ENCODE measurements at regions not wholly inside any gene's neighbourhood (a gene's known extent, or its start where the extent isn't known, plus 50 kb on each side); places are given as distances from the start of the nearest gene placed in this dataset.

- no peaks in the 10 kb centered on the region for H3K4me1 ChIP-seq (ENCODE audit: insufficient read depth, low read length)
- TF ChIP-seq EZH2phosphoT487 (IDR thresholded peaks at IDR 0.05; ENCODE audit: borderline replicate concordance, low read length) (no peak), EZH2 (IDR thresholded peaks at IDR 0.05; ENCODE audit: low read length, unreplicated experiment) (no peak), CTCF (conservative IDR thresholded peaks at IDR 0.05; ENCODE audit: low read depth, low read length) (no peak)
- no TSS peak for BruUV-seq (replicated peaks)
Observed at GRCh38 chr22:49080631-49081030, 747.0 kb downstream of the BRD1 start.

GRCh38 chr22:49079743-49080500, 747.8 kb downstream of the BRD1 start:
- Histone ChIP-seq H3K9me2 (replicated peaks; ENCODE audit: low read length) (no peaks in the 10 kb centered on the region), H3K9ac (ENCODE audit: low read length) (no peak overlapping the region), H3K36me3 (ENCODE audit: low read depth, low read length) (no peaks in the 10 kb centered on the region), H2AFZ (ENCODE audit: low read length) (no peak overlapping the region), H4K20me1 (ENCODE audit: low read length) (no peaks in the 10 kb centered on the region), H3K27ac (ENCODE audit: low read length) (no peak overlapping the region), H3K4me2 (ENCODE audit: low read length) (no peak overlapping the region), H3K9me3 (ENCODE audit: low read length) (no peaks in the 10 kb centered on the region), H3K79me2 (ENCODE audit: low read length) (no peaks in the 10 kb centered on the region), H3K4me1 (ENCODE audit: insufficient read depth, low read length) (no peaks in the 10 kb centered on the region), H3K27me3 (ENCODE audit: low read length) (no peaks in the 10 kb centered on the region), H3F3A (ENCODE audit: low read length, unreplicated experiment) (no peaks in the 10 kb centered on the region), H3K4me3 (ENCODE audit: low read length) (no peak overlapping the region)
- DNase-seq (no peak), ATAC-seq (no peak)
- no peak for TF ChIP-seq CTCF (conservative IDR thresholded peaks at IDR 0.05; ENCODE audit: low read depth, low read length)
- no peak for TF ChIP-seq EZH2 (IDR thresholded peaks at IDR 0.05; ENCODE audit: low read length, unreplicated experiment)
- TF ChIP-seq EZH2phosphoT487 (IDR thresholded peaks at IDR 0.05; ENCODE audit: borderline replicate concordance, low read length): no peak
- intact Hi-C loops (cut with micrococcal nuclease): no loop called here
- ChIA-PET POLR2A (ENCODE audit: unreplicated experiment) (no interaction called here), CTCF (no interaction called here)
- BruUV-seq (replicated peaks): no TSS peak

More at GRCh38 chr22:49080631-49081030, 747.0 kb downstream of the BRD1 start:
- no peak for DNase-seq
- ChIA-PET CTCF (no interaction called here), POLR2A (ENCODE audit: unreplicated experiment) (no interaction called here)
- H3K27me3 ChIP-seq (ENCODE audit: low read length): no peaks in the 10 kb centered on the region
- no peak overlapping the region for H3K9ac ChIP-seq (ENCODE audit: low read length)
- ATAC-seq: no peak
- H3K4me2 ChIP-seq (ENCODE audit: low read length): no peak overlapping the region
- no peaks in the 10 kb centered on the region for H4K20me1 ChIP-seq (ENCODE audit: low read length)
- no peaks in the 10 kb centered on the region for H3K79me2 ChIP-seq (ENCODE audit: low read length)
- H3K9me2 ChIP-seq (replicated peaks; ENCODE audit: low read length): no peaks in the 10 kb centered on the region
- no peak overlapping the region for H2AFZ ChIP-seq (ENCODE audit: low read length)
- H3F3A ChIP-seq (ENCODE audit: low read length, unreplicated experiment): no peaks in the 10 kb centered on the region
- H3K9me3 ChIP-seq (ENCODE audit: low read length): no peaks in the 10 kb centered on the region
- intact Hi-C loops (cut with micrococcal nuclease): no loop called here
- H3K27ac ChIP-seq (ENCODE audit: low read length): no peak overlapping the region
- H3K4me3 ChIP-seq (ENCODE audit: low read length): no peak overlapping the region
- no peaks in the 10 kb centered on the region for H3K36me3 ChIP-seq (ENCODE audit: low read depth, low read length)

- CTCF ChIA-PET: no interaction called here
- H4K20me1 ChIP-seq (ENCODE audit: low read length): no peaks in the 10 kb centered on the region
- no peaks in the 10 kb centered on the region for H3K27me3 ChIP-seq (ENCODE audit: low read length)
- H3K79me2 ChIP-seq (ENCODE audit: low read length): no peaks in the 10 kb centered on the region
- DNase-seq: no peak
- POLR2A ChIA-PET (ENCODE audit: unreplicated experiment): no interaction called here
- no peak for ATAC-seq
- no TSS peak for BruUV-seq (replicated peaks)
- H3K27ac ChIP-seq (ENCODE audit: low read length): no peak overlapping the region
- H2AFZ ChIP-seq (ENCODE audit: low read length): no peak overlapping the region
- TF ChIP-seq CTCF (conservative IDR thresholded peaks at IDR 0.05; ENCODE audit: low read depth, low read length) (no peak), EZH2phosphoT487 (IDR thresholded peaks at IDR 0.05; ENCODE audit: borderline replicate concordance, low read length) (no peak), EZH2 (IDR thresholded peaks at IDR 0.05; ENCODE audit: low read length, unreplicated experiment) (no peak)
- H3K4me2 ChIP-seq (ENCODE audit: low read length): no peak overlapping the region
- no peaks in the 10 kb centered on the region for H3K36me3 ChIP-seq (ENCODE audit: low read depth, low read length)
- H3K9ac ChIP-seq (ENCODE audit: low read length): no peak overlapping the region
- no peaks in the 10 kb centered on the region for H3K4me1 ChIP-seq (ENCODE audit: insufficient read depth, low read length)
- no peaks in the 10 kb centered on the region for H3F3A ChIP-seq (ENCODE audit: low read length, unreplicated experiment)
- H3K4me3 ChIP-seq (ENCODE audit: low read length): no peak overlapping the region
- H3K9me2 ChIP-seq (replicated peaks; ENCODE audit: low read length): no peaks in the 10 kb centered on the region
- intact Hi-C loops (cut with micrococcal nuclease): no loop called here
- H3K9me3 ChIP-seq (ENCODE audit: low read length): no peaks in the 10 kb centered on the region
Observed at GRCh38 chr22:49079027-49079725, 748.5 kb downstream of the BRD1 start.

All from PC-3 (cell line).